Nephron progenitor cell (in vitro differentiated cells): ENCODE measurements at regions not wholly inside any gene's neighbourhood (a gene's known extent, or its start where the extent isn't known, plus 50 kb on each side); places are given as distances from the start of the nearest gene placed in this dataset.

Experiments
- DNase-seq: peaks from one replicate; pipeline ENCODE4 v3.0.0; 2021
- H3K27ac Mint-ChIP-seq: 2 replicates; pipeline ENCODE4 v1.8.0; 2021; ENCODE audit warnings: mild to moderate bottlenecking, moderate library complexity, mixed read lengths
- H3K27me3 Mint-ChIP-seq: 2 replicates; pipeline ENCODE4 v1.8.0; 2021; ENCODE audit warnings: mild to moderate bottlenecking, low read depth, mixed read lengths; ENCODE audit not compliant: poor library complexity
- H3K36me3 Mint-ChIP-seq: 2 replicates; pipeline ENCODE4 v1.8.0; 2021; ENCODE audit warnings: low read depth, mixed read lengths
- H3K4me1 Mint-ChIP-seq: 2 replicates; pipeline ENCODE4 v1.8.0; 2021; ENCODE audit warnings: mixed read lengths
- H3K4me3 Mint-ChIP-seq: 2 replicates; pipeline ENCODE4 v1.8.0; 2021; ENCODE audit warnings: mild to moderate bottlenecking, moderate library complexity, mixed read lengths
- H3K9me3 Mint-ChIP-seq: 2 replicates; pipeline ENCODE4 v1.8.0; 2021; ENCODE audit warnings: mild to moderate bottlenecking, moderate library complexity, mixed read lengths
- CTCF ChIP-seq: fragments of 200-600 bp; sonication (generic); IDR thresholded peaks from 2 replicates; pipeline ENCODE4 v1.5.0; 2021; ENCODE audit warnings: antibody characterized with exemption

GRCh38 chr7:41599760-41600159 lies 103.1 kb downstream of the INHBA start:
- TF ChIP-seq CTCF, result peak; percentile 20
- H3K4me1 Mint-ChIP-seq, result no peaks in the 10 kb centered on the region
- no peaks in the 10 kb centered on the region for H3K36me3 Mint-ChIP-seq
- no peak overlapping the region for H3K4me3 Mint-ChIP-seq
- H3K27ac Mint-ChIP-seq, result no peak overlapping the region
- H3K27me3 Mint-ChIP-seq, result no peaks in the 10 kb centered on the region
- peak; percentile 26 for DNase-seq
- peaks cover 16% of the 10 kb centered on the region for H3K9me3 Mint-ChIP-seq

GRCh38 chr7:41592794-41593193 lies 110.1 kb downstream of the INHBA start:
- Mint-ChIP-seq H3K9me3 (peaks cover 17% of the 10 kb centered on the region), H3K27me3 (peaks cover 3% of the 10 kb centered on the region), H3K36me3 (no peaks in the 10 kb centered on the region), H3K27ac (no peak overlapping the region), H3K4me1 (no peaks in the 10 kb centered on the region), H3K4me3 (no peak overlapping the region)
- DNase-seq, result no peak
- TF ChIP-seq CTCF, result no peak

- Mint-ChIP-seq H3K27me3 (peaks cover 3% of the 10 kb centered on the region), H3K4me1 (no peaks in the 10 kb centered on the region), H3K27ac (no peak overlapping the region), H3K4me3 (no peak overlapping the region), H3K36me3 (no peaks in the 10 kb centered on the region), H3K9me3 (peaks cover 17% of the 10 kb centered on the region)
- no peak for DNase-seq
- no peak for TF ChIP-seq CTCF
These were observed 110.7 kb downstream of the INHBA start for GRCh38 chr7:41592236-41592635.

GRCh38 chr7:41590986-41591385 lies 111.9 kb downstream of the INHBA start:
- H3K4me1 Mint-ChIP-seq, result no peaks in the 10 kb centered on the region
- no peak for DNase-seq
- no peak overlapping the region for H3K27ac Mint-ChIP-seq
- H3K36me3 Mint-ChIP-seq, result no peaks in the 10 kb centered on the region
- no peak overlapping the region for H3K4me3 Mint-ChIP-seq
- peaks cover 3% of the 10 kb centered on the region for H3K27me3 Mint-ChIP-seq
- peaks cover 7% of the 10 kb centered on the region for H3K9me3 Mint-ChIP-seq
- no peak for TF ChIP-seq CTCF

GRCh38 chr7:41588341-41588740 lies 114.5 kb downstream of the INHBA start:
- H3K27me3 Mint-ChIP-seq, result peaks cover 3% of the 10 kb centered on the region
- no peak overlapping the region for H3K4me3 Mint-ChIP-seq
- TF ChIP-seq CTCF, result no peak
- H3K4me1 Mint-ChIP-seq, result no peaks in the 10 kb centered on the region
- no peak for DNase-seq
- H3K36me3 Mint-ChIP-seq, result no peaks in the 10 kb centered on the region
- no peaks in the 10 kb centered on the region for H3K9me3 Mint-ChIP-seq
- H3K27ac Mint-ChIP-seq, result no peak overlapping the region

- no peaks in the 10 kb centered on the region for H3K9me3 Mint-ChIP-seq
- no peaks in the 10 kb centered on the region for H3K27me3 Mint-ChIP-seq
- no peak overlapping the region for H3K4me3 Mint-ChIP-seq
- no peak overlapping the region for H3K27ac Mint-ChIP-seq
- TF ChIP-seq CTCF, result no peak
- H3K36me3 Mint-ChIP-seq, result no peaks in the 10 kb centered on the region
- no peaks in the 10 kb centered on the region for H3K4me1 Mint-ChIP-seq
- no peak for DNase-seq
These were observed 115.8 kb downstream of the INHBA start for GRCh38 chr7:41586931-41587640.
